Stimulated activated CD8-positive, alpha-beta memory T cell treated with anti-CD3 and anti-CD28 coated beads, Interleukin-15, amount 100 ng/mL, for 24 hours (primary cell): ENCODE measurements at regions not wholly inside any gene's neighbourhood (a gene's known extent, or its start where the extent isn't known, plus 50 kb on each side); places are given as distances from the start of the nearest gene placed in this dataset.

Source experiments
- DNase-seq: peaks from one replicate; pipeline ENCODE4 v3.0.0-alpha.2; 2020; ENCODE audit warnings: low read depth

GRCh38 chr14:98761993-98762392, 510.0 kb downstream of the BCL11B start:
- DNase-seq: no peak

GRCh38 chr14:98766818-98767217, 505.2 kb downstream of the BCL11B start:
- no peak for DNase-seq

- DNase-seq: no peak
Measured at GRCh38 chr14:98769326-98769725, 502.7 kb downstream of the BCL11B start.

- DNase-seq: no peak
Measured at GRCh38 chr14:98770151-98770550, 501.8 kb downstream of the BCL11B start.

GRCh38 chr14:98773814-98774213, 498.2 kb downstream of the BCL11B start:
- no peak for DNase-seq

GRCh38 chr14:98775892-98776291, 496.1 kb downstream of the BCL11B start:
- no peak for DNase-seq

- DNase-seq: no peak
Measured at GRCh38 chr14:98782062-98782461, 489.9 kb downstream of the BCL11B start.

- no peak for DNase-seq
Measured at GRCh38 chr14:98785578-98785977, 486.4 kb downstream of the BCL11B start.

- DNase-seq: no peak
Measured at GRCh38 chr14:98786456-98786855, 485.5 kb downstream of the BCL11B start.

GRCh38 chr14:98791661-98792060, 480.3 kb downstream of the BCL11B start:
- DNase-seq: no peak

- DNase-seq: no peak
Measured at GRCh38 chr14:98792171-98792570, 479.8 kb downstream of the BCL11B start.

- no peak for DNase-seq
Measured at GRCh38 chr14:98798099-98798498, 473.9 kb downstream of the BCL11B start.

- no peak for DNase-seq
Measured at GRCh38 chr14:98799891-98800290, 472.1 kb downstream of the BCL11B start.

GRCh38 chr14:98802044-98802443, 470.0 kb downstream of the BCL11B start:
- DNase-seq: no peak

- DNase-seq: no peak
Measured at GRCh38 chr14:98803196-98803595, 468.8 kb downstream of the BCL11B start.

GRCh38 chr14:98808494-98809407, 463.2 kb downstream of the BCL11B start:
- DNase-seq: no peak

- DNase-seq: no peak
Measured at GRCh38 chr14:98816195-98816594, 455.8 kb downstream of the BCL11B start.

GRCh38 chr14:98816720-98817119, 455.3 kb downstream of the BCL11B start:
- DNase-seq: no peak

GRCh38 chr14:98819132-98819866, 452.7 kb downstream of the BCL11B start:
- no peak for DNase-seq

- no peak for DNase-seq
Measured at GRCh38 chr14:98819867-98820206, 452.2 kb downstream of the BCL11B start.

GRCh38 chr14:98822917-98823316, 449.1 kb downstream of the BCL11B start:
- no peak for DNase-seq

GRCh38 chr14:98826618-98827017, 445.4 kb downstream of the BCL11B start:
- no peak for DNase-seq

GRCh38 chr14:98834119-98834518, 437.9 kb downstream of the BCL11B start:
- no peak for DNase-seq
